ENCODE measurements at regions not wholly inside any gene's neighbourhood (a gene's known extent, or its start where the extent isn't known, plus 50 kb on each side); places are given as distances from the start of the nearest gene placed in this dataset.

DNA sequence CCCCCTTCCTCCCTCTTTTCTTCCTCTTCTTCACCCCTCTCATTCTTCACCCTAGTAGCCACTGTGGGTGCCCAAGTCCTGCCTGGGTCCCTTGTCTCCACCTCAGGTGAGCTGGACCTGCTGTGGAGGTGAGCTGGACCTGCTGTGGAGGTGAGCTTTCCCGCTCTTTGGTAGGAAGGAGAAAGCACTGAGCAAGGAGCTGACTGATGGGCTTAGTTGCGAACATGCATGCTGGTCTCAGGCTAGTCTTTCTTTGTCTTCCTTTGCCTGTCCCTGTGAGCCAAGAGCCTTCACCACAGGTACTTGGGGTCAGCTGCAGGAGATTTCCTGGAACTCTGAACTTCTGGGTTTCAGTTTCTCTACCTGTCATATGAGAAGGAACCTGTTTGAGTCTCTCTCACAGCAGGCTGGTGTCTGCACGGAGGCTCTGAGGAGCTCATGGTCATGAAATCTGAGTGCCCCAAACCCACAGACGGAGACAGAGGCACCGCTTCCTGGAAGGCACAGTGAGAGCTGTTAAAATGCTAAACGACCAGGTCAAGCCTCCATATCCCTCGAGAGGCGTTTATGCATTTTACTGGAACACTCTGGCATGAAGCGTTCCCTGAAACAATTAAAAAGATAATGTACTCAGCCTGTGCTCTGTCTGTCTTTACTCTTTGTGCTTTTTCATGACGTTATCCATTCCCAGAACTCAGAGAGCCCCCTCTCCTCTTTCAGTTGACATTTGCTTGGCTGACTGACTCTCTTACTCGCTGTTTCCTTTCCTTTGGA, 69.5 kb downstream of the RHOU start:
- TF ChIP-seq POLR2AphosphoS5 (IDR thresholded peaks at IDR 0.05): no peak
- no peak for TF ChIP-seq CTCF (IDR thresholded peaks at IDR 0.05; ENCODE audit: poor library complexity, severe bottlenecking)
- TF ChIP-seq TAF1 (IDR thresholded peaks at IDR 0.05; ENCODE audit: low read depth): no peak
- no peak for TF ChIP-seq EZH2 (IDR thresholded peaks at IDR 0.05; ENCODE audit: borderline replicate concordance, insufficient read depth, low read length, poor library complexity, severe bottlenecking)
- TF ChIP-seq SMC3 (conservative IDR thresholded peaks at IDR 0.05; ENCODE audit: poor library complexity): no peak
- no peak for TF ChIP-seq RAD21 (conservative IDR thresholded peaks at IDR 0.05)
- TF ChIP-seq, protein P1, sequence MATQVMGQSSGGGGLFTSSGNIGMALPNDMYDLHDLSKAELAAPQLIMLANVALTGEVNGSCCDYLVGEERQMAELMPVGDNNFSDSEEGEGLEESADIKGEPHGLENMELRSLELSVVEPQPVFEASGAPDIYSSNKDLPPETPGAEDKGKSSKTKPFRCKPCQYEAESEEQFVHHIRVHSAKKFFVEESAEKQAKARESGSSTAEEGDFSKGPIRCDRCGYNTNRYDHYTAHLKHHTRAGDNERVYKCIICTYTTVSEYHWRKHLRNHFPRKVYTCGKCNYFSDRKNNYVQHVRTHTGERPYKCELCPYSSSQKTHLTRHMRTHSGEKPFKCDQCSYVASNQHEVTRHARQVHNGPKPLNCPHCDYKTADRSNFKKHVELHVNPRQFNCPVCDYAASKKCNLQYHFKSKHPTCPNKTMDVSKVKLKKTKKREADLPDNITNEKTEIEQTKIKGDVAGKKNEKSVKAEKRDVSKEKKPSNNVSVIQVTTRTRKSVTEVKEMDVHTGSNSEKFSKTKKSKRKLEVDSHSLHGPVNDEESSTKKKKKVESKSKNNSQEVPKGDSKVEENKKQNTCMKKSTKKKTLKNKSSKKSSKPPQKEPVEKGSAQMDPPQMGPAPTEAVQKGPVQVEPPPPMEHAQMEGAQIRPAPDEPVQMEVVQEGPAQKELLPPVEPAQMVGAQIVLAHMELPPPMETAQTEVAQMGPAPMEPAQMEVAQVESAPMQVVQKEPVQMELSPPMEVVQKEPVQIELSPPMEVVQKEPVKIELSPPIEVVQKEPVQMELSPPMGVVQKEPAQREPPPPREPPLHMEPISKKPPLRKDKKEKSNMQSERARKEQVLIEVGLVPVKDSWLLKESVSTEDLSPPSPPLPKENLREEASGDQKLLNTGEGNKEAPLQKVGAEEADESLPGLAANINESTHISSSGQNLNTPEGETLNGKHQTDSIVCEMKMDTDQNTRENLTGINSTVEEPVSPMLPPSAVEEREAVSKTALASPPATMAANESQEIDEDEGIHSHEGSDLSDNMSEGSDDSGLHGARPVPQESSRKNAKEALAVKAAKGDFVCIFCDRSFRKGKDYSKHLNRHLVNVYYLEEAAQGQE (IDR thresholded peaks at IDR 0.05; ENCODE audit: borderline replicate concordance): no peak
- TF ChIP-seq EP300 (conservative IDR thresholded peaks at IDR 0.05; ENCODE audit: poor library complexity, severe bottlenecking): no peak
- TF ChIP-seq MXI1 (conservative IDR thresholded peaks at IDR 0.05; ENCODE audit: poor library complexity, severe bottlenecking): no peak
